ENCODE measurements at regions not wholly inside any gene's neighbourhood (a gene's known extent, or its start where the extent isn't known, plus 50 kb on each side); places are given as distances from the start of the nearest gene placed in this dataset.

DNA sequence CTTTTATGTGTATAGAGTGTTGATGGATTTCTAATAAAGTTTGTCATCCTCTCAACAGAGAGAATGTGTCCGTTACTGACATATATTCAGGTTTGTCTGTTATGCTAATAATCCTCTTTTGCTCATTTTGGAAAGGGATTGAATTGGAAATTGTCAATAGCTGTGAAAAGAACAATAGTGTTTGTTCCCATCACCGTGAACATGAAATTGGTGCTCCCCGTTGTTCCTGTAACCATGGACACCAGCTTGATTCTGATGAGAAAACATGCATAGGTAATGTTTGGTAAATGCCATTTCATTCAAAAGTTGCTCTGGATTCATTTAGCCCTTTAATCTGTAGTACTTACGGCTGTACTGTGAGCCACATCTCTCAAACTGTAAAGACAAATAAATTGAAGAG is 707.0 kb upstream of the GOLIM4 start:
- no peak for TF ChIP-seq CTCF (IDR thresholded peaks at IDR 0.05)
- TF ChIP-seq POLR2A (IDR thresholded peaks at IDR 0.05): no peak
